ENCODE measurements at regions not wholly inside any gene's neighbourhood (a gene's known extent, or its start where the extent isn't known, plus 50 kb on each side); places are given as distances from the start of the nearest gene placed in this dataset.

DNA sequence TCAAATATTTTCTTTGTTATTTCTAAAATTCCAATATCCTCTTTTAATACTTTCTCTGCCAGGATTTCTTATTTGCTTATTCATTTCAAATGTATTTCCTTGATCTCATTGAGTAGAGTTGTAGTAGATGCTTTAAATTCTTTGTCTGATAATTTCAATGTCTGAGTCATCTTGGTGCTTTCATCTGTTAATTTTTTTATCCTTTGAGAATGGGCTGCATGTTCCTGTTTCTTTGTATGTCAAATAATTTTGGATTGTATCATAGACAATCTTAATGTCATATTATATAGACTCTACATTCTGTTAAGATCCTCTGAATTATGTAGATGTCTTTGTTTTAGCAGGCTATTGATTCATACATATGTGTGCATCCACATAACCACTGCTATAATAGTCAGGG, 57.5 kb downstream of the MYEOV start:
- peaks cover 10% of the 10 kb centered on the region for H3K9me3 ChIP-seq (ENCODE audit: low read depth, low read length, poor library complexity, severe bottlenecking)
- H3K27me3 ChIP-seq (replicated peaks; ENCODE audit: insufficient read depth, low read depth, low read length, poor library complexity) = no peaks in the 10 kb centered on the region
- intact Hi-C loops (cut with micrococcal nuclease; ENCODE audit: unreplicated experiment) = loop anchor here (5.0 to 10.0 kb wide), 2 partner anchors 54 to 247 kb away; no protein-coding TSS in a partner anchor
- ChIA-PET POLR2A (ENCODE audit: low non-redundant PET) (no interaction called here), CTCF (no interaction called here)
- H3K4me3 ChIP-seq (ENCODE audit: low read depth, low read length, poor library complexity, severe bottlenecking) = no peak overlapping the region
- peaks cover 15% of the 10 kb centered on the region for H3K36me3 ChIP-seq (ENCODE audit: insufficient read depth, low read length, poor library complexity, severe bottlenecking)
- H3K27ac ChIP-seq (ENCODE audit: low read depth, low read length, poor library complexity, severe bottlenecking) = peak overlapping the region; percentile 65
- TF ChIP-seq CTCF (conservative IDR thresholded peaks at IDR 0.05; ENCODE audit: low read depth, low read length) (no peak), EZH2 (IDR thresholded peaks at IDR 0.05; ENCODE audit: borderline replicate concordance, low read depth, low read length, poor library complexity, severe bottlenecking) (no peak)
- H3K4me1 ChIP-seq (ENCODE audit: insufficient read depth, low read length, poor library complexity, severe bottlenecking) = peaks cover 73% of the 10 kb centered on the region
- TSS peak; percentile 1 for BruUV-seq (replicated peaks)
- DNase-seq (ENCODE audit: low spot score) = no peak

DNA sequence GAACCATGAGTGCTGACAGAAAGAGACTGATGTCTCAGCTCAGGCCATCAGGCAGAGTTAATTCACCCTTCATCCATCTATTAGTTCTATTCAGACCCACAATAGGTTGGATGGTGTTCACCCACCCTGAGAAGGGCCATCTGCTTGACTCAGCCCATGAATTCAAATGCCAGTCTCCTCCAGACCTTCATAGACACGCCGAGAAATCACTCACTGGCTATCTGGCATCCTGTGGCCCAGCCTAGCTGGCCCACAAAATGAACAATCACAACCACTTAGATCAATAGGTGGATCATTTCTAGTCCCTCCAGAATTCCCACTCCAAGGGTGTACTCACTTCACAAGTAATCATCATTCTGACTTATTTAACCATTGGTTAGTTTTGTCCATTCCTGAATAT, 58.2 kb downstream of the MYEOV start:
- H3K27ac ChIP-seq (ENCODE audit: low read depth, low read length, poor library complexity, severe bottlenecking) = peak overlapping the region; percentile 65
- intact Hi-C loops (cut with micrococcal nuclease; ENCODE audit: unreplicated experiment) = loop anchor here (5.0 to 10.0 kb wide), 2 partner anchors 55 to 247 kb away; no protein-coding TSS in a partner anchor

GRCh38 chr11:69352715-69353319, 58.9 kb downstream of the MYEOV start:
- peak; percentile 84 for DNase-seq (ENCODE audit: low spot score)
- H3K36me3 ChIP-seq (ENCODE audit: insufficient read depth, low read length, poor library complexity, severe bottlenecking) = peaks cover 12% of the 10 kb centered on the region
- BruUV-seq (replicated peaks) = no TSS peak
- H3K27ac ChIP-seq (ENCODE audit: low read depth, low read length, poor library complexity, severe bottlenecking) = peak overlapping the region; percentile 69
- intact Hi-C loops (cut with micrococcal nuclease; ENCODE audit: unreplicated experiment) = loop anchor here (5.0 to 10.0 kb wide), 2 partner anchors 56 to 248 kb away; no protein-coding TSS in a partner anchor
- TF ChIP-seq CTCF (conservative IDR thresholded peaks at IDR 0.05; ENCODE audit: low read depth, low read length) (no peak), EZH2 (IDR thresholded peaks at IDR 0.05; ENCODE audit: borderline replicate concordance, low read depth, low read length, poor library complexity, severe bottlenecking) (no peak)
- ChIA-PET CTCF (interaction anchor here (1.2 kb wide), 1 partner anchor 222 kb away, joined by 4 read pairs; no protein-coding TSS in a partner anchor), POLR2A (ENCODE audit: low non-redundant PET) (no interaction called here)
- H3K9me3 ChIP-seq (ENCODE audit: low read depth, low read length, poor library complexity, severe bottlenecking) = peaks cover 10% of the 10 kb centered on the region
- H3K4me1 ChIP-seq (ENCODE audit: insufficient read depth, low read length, poor library complexity, severe bottlenecking) = peaks cover 68% of the 10 kb centered on the region
- no peaks in the 10 kb centered on the region for H3K27me3 ChIP-seq (replicated peaks; ENCODE audit: insufficient read depth, low read depth, low read length, poor library complexity)
- no peak overlapping the region for H3K4me3 ChIP-seq (ENCODE audit: low read depth, low read length, poor library complexity, severe bottlenecking)

More for the DNA sequence above, 58.2 kb downstream of the MYEOV start:
- H3K4me1 ChIP-seq (ENCODE audit: insufficient read depth, low read length, poor library complexity, severe bottlenecking) = peaks cover 73% of the 10 kb centered on the region
- no peak overlapping the region for H3K4me3 ChIP-seq (ENCODE audit: low read depth, low read length, poor library complexity, severe bottlenecking)
- no peak for TF ChIP-seq EZH2 (IDR thresholded peaks at IDR 0.05; ENCODE audit: borderline replicate concordance, low read depth, low read length, poor library complexity, severe bottlenecking)
- TF ChIP-seq CTCF (conservative IDR thresholded peaks at IDR 0.05; ENCODE audit: low read depth, low read length) = no peak
- H3K27me3 ChIP-seq (replicated peaks; ENCODE audit: insufficient read depth, low read depth, low read length, poor library complexity) = no peaks in the 10 kb centered on the region
- DNase-seq (ENCODE audit: low spot score) = no peak
- TSS peak; percentile 72 for BruUV-seq (replicated peaks)
- CTCF ChIA-PET = interaction anchor here (1.2 kb wide), 1 partner anchor 221 kb away, joined by 4 read pairs; no protein-coding TSS in a partner anchor
- peaks cover 19% of the 10 kb centered on the region for H3K36me3 ChIP-seq (ENCODE audit: insufficient read depth, low read length, poor library complexity, severe bottlenecking)
- POLR2A ChIA-PET (ENCODE audit: low non-redundant PET) = no interaction called here
- H3K9me3 ChIP-seq (ENCODE audit: low read depth, low read length, poor library complexity, severe bottlenecking) = peaks cover 10% of the 10 kb centered on the region
